GM12875 (cell line): ENCODE measurements at regions not wholly inside any gene's neighbourhood (a gene's known extent, or its start where the extent isn't known, plus 50 kb on each side); places are given as distances from the start of the nearest gene placed in this dataset.

ENCODE experiments used
- H3K4me3 ChIP-seq: one replicate; pipeline ENCODE4 v1.5.1; 2011; ENCODE audit warnings: low read depth, low read length, control low read depth
- CTCF ChIP-seq: IDR thresholded peaks from 2 replicates; pipeline ENCODE4 v1.5.1; 2011; ENCODE audit warnings: low read depth, mild to moderate bottlenecking, control low read depth, inconsistent platforms, low read length, moderate library complexity, borderline replicate concordance; ENCODE audit not compliant: insufficient read depth

GRCh38 chr7:22066522-22066921 is 120.8 kb upstream of the CDCA7L start:
- TF ChIP-seq CTCF: no peak
- no peak overlapping the region for H3K4me3 ChIP-seq

GRCh38 chr7:22064816-22065215 is 119.1 kb upstream of the CDCA7L start:
- no peak overlapping the region for H3K4me3 ChIP-seq
- TF ChIP-seq CTCF: no peak

GRCh38 chr7:22061775-22062174 is 116.1 kb upstream of the CDCA7L start:
- TF ChIP-seq CTCF: no peak

GRCh38 chr7:22060863-22061262 is 115.2 kb upstream of the CDCA7L start:
- no peak for TF ChIP-seq CTCF
- no peak overlapping the region for H3K4me3 ChIP-seq

More at GRCh38 chr7:22061775-22062174, 116.1 kb upstream of the CDCA7L start:
- H3K4me3 ChIP-seq: no peak overlapping the region

GRCh38 chr7:22060197-22060596 is 114.5 kb upstream of the CDCA7L start:
- TF ChIP-seq CTCF: no peak
- H3K4me3 ChIP-seq: no peak overlapping the region

- no peak for TF ChIP-seq CTCF
- no peak overlapping the region for H3K4me3 ChIP-seq
Observed at GRCh38 chr7:22055226-22055625, 109.5 kb upstream of the CDCA7L start.

- TF ChIP-seq CTCF: no peak
- H3K4me3 ChIP-seq: no peak overlapping the region
Observed at GRCh38 chr7:22052674-22053365, 107.1 kb upstream of the CDCA7L start.
